Esophagus muscularis mucosa (tissue), 4 donors: ENCODE measurements at regions not wholly inside any gene's neighbourhood (a gene's known extent, or its start where the extent isn't known, plus 50 kb on each side); places are given as distances from the start of the nearest gene placed in this dataset.
A peak's percentile ranks its signal among the peaks of the same experiment; 100 is the strongest.

Experiments
- DNase-seq: peaks from one replicate; pipeline ENCODE4 v3.0.0-alpha.2; 2017; ENCODE audit errors: extremely low spot score
- H3K27ac ChIP-seq, 4 donors: fragments of 200-600 bp; sonication (generic); replicated peaks in 1 of 4; 1 replicate in 3 of 4; 2 replicates in 1 of 4; pipeline ENCODE4 v1.5.1; 2016 to 2019; ENCODE audit warnings: mild to moderate bottlenecking in 1 of 4
- H3K27me3 ChIP-seq, 4 donors: fragments of 200-600 bp; sonication (generic); one replicate each; pipeline versions ENCODE4 v1.5.1 to v1.6.0; 2016 to 2019
- H3K36me3 ChIP-seq, 4 donors: fragments of 200-600 bp; sonication (generic); one replicate each; pipeline ENCODE4 v1.5.1; 2016 to 2019
- H3K4me1 ChIP-seq, 4 donors: fragments of 200-600 bp; sonication (generic); one replicate each; pipeline ENCODE4 v1.5.1; 2016 to 2019
- H3K4me3 ChIP-seq, 4 donors: fragments of 200-600 bp; sonication (generic); 1 replicate in 2 of 4; 2 replicates in 2 of 4; pipeline ENCODE4 v1.5.1; 2016 to 2019; ENCODE audit warnings: mild to moderate bottlenecking in 4 of 4, moderate library complexity in 1 of 4
- H3K9me3 ChIP-seq, 4 donors: fragments of 200-600 bp; sonication (generic); 1 replicate in 3 of 4; 2 replicates in 1 of 4; pipeline ENCODE4 v1.5.1; 2016 to 2019
- EP300 ChIP-seq: sonication (generic); formaldehyde crosslinking; IDR thresholded peaks from one replicate; pipeline ENCODE4 v1.6.1; 2017; ENCODE audit warnings: antibody characterized with exemption
- POLR2A ChIP-seq: fragments of 450-650 bp; IDR thresholded peaks from one replicate; pipeline ENCODE4 v1.6.1; 2017; ENCODE audit warnings: antibody characterized with exemption, moderate library complexity, mild to moderate bottlenecking, low read depth
- POLR2AphosphoS5 ChIP-seq, 2 donors: sonication (generic); formaldehyde crosslinking; IDR thresholded peaks; one replicate each; pipeline ENCODE4 v1.6.1; 2017; ENCODE audit warnings: antibody characterized with exemption in 2 of 2
- WGBS: methylation state at CpG from one replicate; pipeline ENCODE4 v1.1.5; 2018; 5-methylcytosine and 5-hydroxymethylcytosine counted together
- intact Hi-C: fragments of 100-400 bp; cut with DNase I; formaldehyde crosslinking; loops from one replicate; pipeline ENCODE4 v1.15.1; 2023
- TF ChIP-seq, protein P1 (sequence below), 3 experiments: fragments of 200-600 bp in 2 of 3; fragments of 450-650 bp in 1 of 3; sonication (generic) in 2 of 3; IDR thresholded peaks; one replicate each; pipeline ENCODE4 v1.5.1; 2017 to 2019; ENCODE audit warnings: antibody characterized with exemption in 3 of 3, mild to moderate bottlenecking in 2 of 3, moderate library complexity in 1 of 3

DNA sequence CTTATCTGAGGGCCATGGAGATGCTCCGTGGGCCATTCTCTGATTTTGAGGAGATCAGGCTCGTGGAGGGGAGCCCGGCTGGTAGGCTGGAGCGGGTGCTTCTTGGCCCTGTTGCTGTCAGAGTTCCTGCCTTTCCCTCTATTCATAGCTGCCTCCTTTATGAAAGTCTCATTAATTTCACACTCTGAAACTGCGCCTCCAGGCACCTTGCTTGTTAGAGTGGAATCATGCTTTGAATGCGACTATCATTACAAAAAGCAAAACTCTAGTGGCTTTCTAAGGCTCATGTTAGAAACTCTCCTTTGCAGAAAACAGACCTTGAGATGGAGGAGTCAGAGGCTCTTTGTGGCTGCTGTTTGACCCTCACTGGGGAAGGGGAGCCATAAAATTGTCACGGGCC is 131.0 kb upstream of the SNTG2 start:
- 90% methylated on average over 7 of the region's 7 CpGs for WGBS
- no peaks in the 10 kb centered on the region for H3K9me3 ChIP-seq
- intact Hi-C loops = no loop called here

DNA sequence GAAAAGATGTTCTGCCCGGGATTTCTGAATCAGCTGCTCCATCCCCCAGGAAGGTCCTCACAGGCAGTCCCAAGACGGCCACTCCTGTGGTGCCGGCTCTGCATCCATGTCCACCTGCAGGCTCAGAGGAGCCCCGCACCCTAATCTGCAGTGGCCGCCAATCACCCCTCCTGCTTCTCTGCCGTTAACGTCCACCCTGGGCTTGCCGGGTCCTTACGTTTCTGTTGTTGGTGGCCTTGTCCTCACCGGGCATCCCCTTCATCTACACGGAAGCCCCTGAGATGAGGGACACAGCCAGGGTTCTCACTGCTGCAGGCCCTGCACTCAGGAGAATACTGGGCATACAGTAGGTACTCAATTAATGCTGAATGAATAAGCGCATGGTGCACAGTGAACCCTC is 131.5 kb upstream of the SNTG2 start:
- intact Hi-C loops = no loop called here
- 91% methylated on average over 12 of the region's 12 CpGs for WGBS
- H3K27ac ChIP-seq = no peak overlapping the region
- H3K27me3 ChIP-seq = peaks cover 0 to 9% (median 0%) of the 10 kb centered on the region in 4 donors
- no peak for TF ChIP-seq POLR2AphosphoS5 (IDR thresholded peaks at IDR 0.05)
- TF ChIP-seq EP300 = no peak
- TF ChIP-seq, protein P1, sequence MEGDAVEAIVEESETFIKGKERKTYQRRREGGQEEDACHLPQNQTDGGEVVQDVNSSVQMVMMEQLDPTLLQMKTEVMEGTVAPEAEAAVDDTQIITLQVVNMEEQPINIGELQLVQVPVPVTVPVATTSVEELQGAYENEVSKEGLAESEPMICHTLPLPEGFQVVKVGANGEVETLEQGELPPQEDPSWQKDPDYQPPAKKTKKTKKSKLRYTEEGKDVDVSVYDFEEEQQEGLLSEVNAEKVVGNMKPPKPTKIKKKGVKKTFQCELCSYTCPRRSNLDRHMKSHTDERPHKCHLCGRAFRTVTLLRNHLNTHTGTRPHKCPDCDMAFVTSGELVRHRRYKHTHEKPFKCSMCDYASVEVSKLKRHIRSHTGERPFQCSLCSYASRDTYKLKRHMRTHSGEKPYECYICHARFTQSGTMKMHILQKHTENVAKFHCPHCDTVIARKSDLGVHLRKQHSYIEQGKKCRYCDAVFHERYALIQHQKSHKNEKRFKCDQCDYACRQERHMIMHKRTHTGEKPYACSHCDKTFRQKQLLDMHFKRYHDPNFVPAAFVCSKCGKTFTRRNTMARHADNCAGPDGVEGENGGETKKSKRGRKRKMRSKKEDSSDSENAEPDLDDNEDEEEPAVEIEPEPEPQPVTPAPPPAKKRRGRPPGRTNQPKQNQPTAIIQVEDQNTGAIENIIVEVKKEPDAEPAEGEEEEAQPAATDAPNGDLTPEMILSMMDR (IDR thresholded peaks at IDR 0.05) = no peak
- TF ChIP-seq POLR2A = no peak
- no peaks in the 10 kb centered on the region for H3K9me3 ChIP-seq
- H3K4me1 ChIP-seq = no peaks in the 10 kb centered on the region
- H3K4me3 ChIP-seq = no peak overlapping the region
- DNase-seq = peak; percentile 87
- no peaks in the 10 kb centered on the region for H3K36me3 ChIP-seq

More for the DNA sequence above, 131.0 kb upstream of the SNTG2 start:
- DNase-seq = no peak
- Histone ChIP-seq H3K4me1 (no peaks in the 10 kb centered on the region), H3K27me3 (peaks cover 0 to 9% (median 0%) of the 10 kb centered on the region in 4 donors), H3K36me3 (no peaks in the 10 kb centered on the region), H3K4me3 (no peak overlapping the region), H3K27ac (no peak overlapping the region)
- TF ChIP-seq EP300 (no peak), POLR2A (no peak), POLR2AphosphoS5 (IDR thresholded peaks at IDR 0.05) (no peak)
- TF ChIP-seq, protein P1 (IDR thresholded peaks at IDR 0.05) = no peak

DNA sequence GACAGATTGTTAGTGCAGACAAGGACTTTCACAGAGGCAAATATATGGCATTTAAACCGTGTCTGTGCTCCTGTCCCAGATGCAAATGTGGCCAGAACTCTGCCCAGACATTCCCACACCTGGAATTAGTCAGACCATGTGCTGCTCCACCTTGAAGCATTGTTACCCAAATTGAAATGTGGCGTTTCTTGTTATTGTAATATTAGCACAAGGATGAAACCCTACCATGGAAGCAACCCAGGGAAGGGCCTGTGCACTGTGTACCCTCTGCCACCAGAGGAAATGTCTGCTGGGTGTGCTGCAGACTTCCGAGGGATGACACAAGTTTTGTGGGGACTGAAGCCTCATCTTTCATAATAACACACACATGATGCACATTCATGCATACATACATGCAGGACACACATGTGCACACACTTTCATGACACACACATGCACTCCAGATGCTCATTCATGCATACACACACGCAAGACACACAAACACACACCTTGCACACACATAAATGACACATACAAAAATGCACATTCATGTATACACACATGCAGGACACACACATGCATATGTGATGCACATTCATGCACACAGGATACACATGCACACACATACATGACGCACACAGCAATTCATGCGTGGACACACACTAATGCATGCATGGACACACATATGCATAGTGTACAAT is 133.2 kb upstream of the SNTG2 start:
- peaks cover 0 to 9% (median 0%) of the 10 kb centered on the region in 4 donors for H3K27me3 ChIP-seq
- intact Hi-C loops = no loop called here
- no peak overlapping the region for H3K27ac ChIP-seq
- peak; percentile 75 for DNase-seq
- WGBS = 71% methylated on average over 6 of the region's 6 CpGs
- H3K4me1 ChIP-seq = no peaks in the 10 kb centered on the region
- TF ChIP-seq POLR2AphosphoS5 (IDR thresholded peaks at IDR 0.05) (no peak), EP300 (no peak), POLR2A (no peak)
- TF ChIP-seq, protein P1 (IDR thresholded peaks at IDR 0.05) = no peak
- H3K9me3 ChIP-seq = no peaks in the 10 kb centered on the region
- H3K36me3 ChIP-seq = no peaks in the 10 kb centered on the region
- H3K4me3 ChIP-seq = no peak overlapping the region

DNA sequence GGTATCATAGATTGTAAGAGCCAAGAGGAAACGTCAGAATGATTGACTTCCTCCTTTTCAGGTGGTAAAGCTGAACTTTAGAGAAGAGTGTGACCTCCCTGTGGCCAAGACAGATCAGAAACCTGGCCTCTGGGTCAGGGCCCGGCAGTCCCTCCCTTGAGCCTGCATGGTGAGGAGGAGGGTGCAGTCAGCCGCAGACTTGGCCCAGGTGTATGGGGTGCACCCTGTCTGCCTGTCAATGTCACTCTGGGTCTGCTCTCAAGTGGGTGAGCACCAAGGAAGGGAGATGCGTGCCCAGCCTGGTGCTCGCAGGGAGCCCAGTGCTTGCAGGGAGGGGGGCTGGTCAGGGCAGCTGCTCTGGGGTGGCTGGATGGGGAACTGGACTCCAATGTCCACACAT is 134.4 kb upstream of the SNTG2 start:
- no peak overlapping the region for H3K4me3 ChIP-seq
- intact Hi-C loops = no loop called here
- H3K4me1 ChIP-seq = no peaks in the 10 kb centered on the region
- DNase-seq = no peak
- no peak overlapping the region for H3K27ac ChIP-seq
- H3K9me3 ChIP-seq = no peaks in the 10 kb centered on the region
- H3K27me3 ChIP-seq = peaks cover 0 to 4% (median 0%) of the 10 kb centered on the region in 4 donors
- TF ChIP-seq POLR2AphosphoS5 (IDR thresholded peaks at IDR 0.05) (no peak), EP300 (no peak), POLR2A (no peak)
- TF ChIP-seq, protein P1 (IDR thresholded peaks at IDR 0.05) = no peak
- no peaks in the 10 kb centered on the region for H3K36me3 ChIP-seq
- 80% methylated on average over 4 of the region's 5 CpGs for WGBS

DNA sequence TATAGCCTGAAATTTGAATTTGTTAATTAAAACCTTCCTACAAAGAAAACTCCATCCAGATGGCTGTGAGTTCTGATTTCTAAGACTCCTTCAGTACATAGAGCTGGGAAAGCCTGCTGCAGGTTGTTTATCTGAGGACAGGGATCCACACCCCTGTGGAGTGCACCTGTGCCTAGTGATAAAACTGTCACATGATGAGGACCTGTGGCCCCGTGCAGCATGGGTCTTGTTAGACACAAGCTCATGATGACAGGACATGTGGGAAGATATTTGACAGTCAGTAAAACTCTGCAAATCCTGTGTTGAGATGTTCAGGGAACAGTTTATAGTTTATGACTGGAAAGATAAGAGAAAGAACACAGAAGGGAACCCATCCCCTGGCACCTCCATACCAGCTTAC is 133.2 kb upstream of the TMEM18 start:
- Histone ChIP-seq H3K4me1 (no peaks in the 10 kb centered on the region), H3K4me3 (no peak overlapping the region), H3K27ac (no peak overlapping the region), H3K36me3 (no peaks in the 10 kb centered on the region), H3K9me3 (no peaks in the 10 kb centered on the region), H3K27me3 (no peaks in the 10 kb centered on the region)
- intact Hi-C loops = no loop called here
- DNase-seq = peak; percentile 70
- TF ChIP-seq POLR2AphosphoS5 (IDR thresholded peaks at IDR 0.05) = no peak
- TF ChIP-seq, protein P1 (IDR thresholded peaks at IDR 0.05) = no peak
- no peak for TF ChIP-seq POLR2A
- TF ChIP-seq EP300 = no peak
- 45% methylated on average over 1 of the region's 1 CpG for WGBS
